Thyroid gland (tissue), 4 donors: ENCODE measurements at regions not wholly inside any gene's neighbourhood (a gene's known extent, or its start where the extent isn't known, plus 50 kb on each side); places are given as distances from the start of the nearest gene placed in this dataset.
A peak's percentile ranks its signal among the peaks of the same experiment; 100 is the strongest.

Experiments
- DNase-seq, 2 donors: peaks; one replicate each; pipeline ENCODE4 v3.0.0-alpha.2; 2019
- H3K27ac ChIP-seq, 3 donors: fragments of 200-600 bp; sonication (generic); 1 replicate in 2 of 3; 2 replicates in 1 of 3; pipeline ENCODE4 v1.5.1; 2016 to 2019; ENCODE audit warnings: mild to moderate bottlenecking in 1 of 3, moderate library complexity in 1 of 3
- H3K27me3 ChIP-seq: fragments of 200-600 bp; sonication (generic); one replicate; pipeline ENCODE4 v1.5.1; 2019
- H3K36me3 ChIP-seq, 2 donors: fragments of 200-600 bp; sonication (generic); one replicate each; pipeline ENCODE4 v1.5.1; 2016 to 2019
- H3K4me1 ChIP-seq, 2 donors: fragments of 200-600 bp; sonication (generic); one replicate each; pipeline ENCODE4 v1.5.1; 2017 to 2019
- H3K4me3 ChIP-seq, 3 donors: fragments of 200-600 bp; sonication (generic); replicated peaks in 1 of 3; 1 replicate in 2 of 3; 2 replicates in 1 of 3; pipeline ENCODE4 v1.5.1; 2016; ENCODE audit warnings: mild to moderate bottlenecking in 1 of 3
- H3K9me3 ChIP-seq: fragments of 200-600 bp; sonication (generic); one replicate; pipeline ENCODE4 v1.5.1; 2017
- POLR2A ChIP-seq, 2 donors: fragments of 450-650 bp; IDR thresholded peaks; one replicate each; pipeline ENCODE4 v1.6.1; 2017; ENCODE audit warnings: antibody characterized with exemption in 2 of 2, mild to moderate bottlenecking in 2 of 2, moderate library complexity in 1 of 2
- WGBS, 2 donors: methylation state at CpG; one replicate each; pipeline ENCODE4 v1.1.5; 2017; 5-methylcytosine and 5-hydroxymethylcytosine counted together
- intact Hi-C: fragments of 100-400 bp; cut with DNase I; formaldehyde crosslinking; loops from one replicate; pipeline ENCODE4 v1.15.1; 2023
- TF ChIP-seq, protein P1 (sequence below), 6 experiments: fragments of 200-600 bp in 3 of 6; fragments of 450-650 bp in 3 of 6; sonication (generic) in 3 of 6; IDR thresholded peaks; one replicate each; pipeline ENCODE4 v1.5.1; 2016 to 2019; ENCODE audit warnings: antibody characterized with exemption in 6 of 6, mild to moderate bottlenecking in 2 of 6, inconsistent platforms in 1 of 6, moderate library complexity in 1 of 6

DNA sequence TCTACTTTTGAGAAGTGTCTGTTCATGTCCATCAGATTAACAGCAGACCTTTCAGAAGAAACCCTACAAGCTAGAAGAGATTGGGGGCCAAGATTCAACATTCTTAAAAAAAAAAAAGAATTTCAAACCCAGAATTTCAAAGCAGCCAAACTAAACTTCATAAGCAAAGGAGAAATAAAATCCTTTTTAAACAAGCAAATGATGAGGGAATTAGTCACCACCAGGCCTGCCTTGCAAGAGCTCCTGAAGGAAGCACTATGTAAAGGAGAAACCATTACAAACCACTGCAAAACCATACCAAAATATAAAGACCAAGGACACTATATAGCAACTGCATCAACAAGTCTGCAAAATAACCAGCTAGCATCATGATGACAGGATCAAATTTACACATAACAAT lies 124.6 kb upstream of the PDE4D start:
- Histone ChIP-seq H3K4me3 (no peak overlapping the region), H3K9me3 (no peaks in the 10 kb centered on the region), H3K4me1 (no peaks in the 10 kb centered on the region), H3K27ac (no peak overlapping the region), H3K27me3 (no peaks in the 10 kb centered on the region), H3K36me3 (no peaks in the 10 kb centered on the region)
- no peak for TF ChIP-seq POLR2A (IDR thresholded peaks at IDR 0.05)
- TF ChIP-seq, protein P1, sequence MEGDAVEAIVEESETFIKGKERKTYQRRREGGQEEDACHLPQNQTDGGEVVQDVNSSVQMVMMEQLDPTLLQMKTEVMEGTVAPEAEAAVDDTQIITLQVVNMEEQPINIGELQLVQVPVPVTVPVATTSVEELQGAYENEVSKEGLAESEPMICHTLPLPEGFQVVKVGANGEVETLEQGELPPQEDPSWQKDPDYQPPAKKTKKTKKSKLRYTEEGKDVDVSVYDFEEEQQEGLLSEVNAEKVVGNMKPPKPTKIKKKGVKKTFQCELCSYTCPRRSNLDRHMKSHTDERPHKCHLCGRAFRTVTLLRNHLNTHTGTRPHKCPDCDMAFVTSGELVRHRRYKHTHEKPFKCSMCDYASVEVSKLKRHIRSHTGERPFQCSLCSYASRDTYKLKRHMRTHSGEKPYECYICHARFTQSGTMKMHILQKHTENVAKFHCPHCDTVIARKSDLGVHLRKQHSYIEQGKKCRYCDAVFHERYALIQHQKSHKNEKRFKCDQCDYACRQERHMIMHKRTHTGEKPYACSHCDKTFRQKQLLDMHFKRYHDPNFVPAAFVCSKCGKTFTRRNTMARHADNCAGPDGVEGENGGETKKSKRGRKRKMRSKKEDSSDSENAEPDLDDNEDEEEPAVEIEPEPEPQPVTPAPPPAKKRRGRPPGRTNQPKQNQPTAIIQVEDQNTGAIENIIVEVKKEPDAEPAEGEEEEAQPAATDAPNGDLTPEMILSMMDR (IDR thresholded peaks at IDR 0.05) = no peak
- DNase-seq = no peak
- intact Hi-C loops = no loop called here

DNA sequence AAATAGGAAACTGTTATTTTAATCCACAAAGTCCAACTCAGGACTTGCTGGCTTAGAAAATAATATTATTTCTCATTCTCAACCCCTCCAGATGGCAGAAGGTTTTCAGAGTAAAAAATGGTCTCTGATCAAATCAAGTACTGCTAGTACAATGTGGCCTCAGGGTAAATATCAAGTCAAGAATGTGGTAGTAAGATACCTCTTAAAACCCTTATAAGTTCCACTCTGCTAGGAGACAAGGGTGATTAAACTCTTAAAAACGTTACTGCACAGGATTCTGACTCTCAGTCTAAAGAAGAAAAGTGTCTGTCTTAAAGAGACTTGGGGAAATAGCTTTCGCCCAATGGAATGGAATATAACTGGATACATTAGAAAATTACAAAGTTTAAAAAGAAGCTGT lies 120.8 kb upstream of the PDE4D start:
- 43 to 53% methylated on average over 2 of the region's 2 CpGs for WGBS, 2 donors
- no peak overlapping the region for H3K4me3 ChIP-seq
- no peaks in the 10 kb centered on the region for H3K27me3 ChIP-seq
- intact Hi-C loops = no loop called here
- H3K36me3 ChIP-seq = no peaks in the 10 kb centered on the region
- H3K9me3 ChIP-seq = no peaks in the 10 kb centered on the region
- DNase-seq = no peak
- TF ChIP-seq POLR2A (IDR thresholded peaks at IDR 0.05) = no peak
- TF ChIP-seq, protein P1 (IDR thresholded peaks at IDR 0.05) = no peak
- H3K27ac ChIP-seq = no peak overlapping the region
- no peaks in the 10 kb centered on the region for H3K4me1 ChIP-seq

DNA sequence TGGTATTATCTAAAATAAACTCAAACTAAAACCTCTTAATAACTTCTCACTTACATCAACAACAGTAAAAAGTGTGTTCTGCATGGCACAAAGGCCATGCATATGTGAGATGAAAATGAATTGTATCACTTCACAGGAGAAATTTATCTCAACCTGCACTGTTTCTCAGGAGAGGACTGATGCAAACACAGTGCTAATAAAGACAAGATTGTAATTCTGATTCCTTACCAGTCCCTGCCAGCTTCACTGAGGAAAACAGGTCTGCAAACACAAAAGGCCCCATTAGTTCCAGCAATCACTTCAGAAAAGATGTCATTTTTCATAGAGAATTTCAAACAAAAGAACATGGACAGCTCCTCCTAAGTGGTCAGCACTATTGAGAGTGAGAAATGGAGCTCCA lies 117.3 kb upstream of the PDE4D start:
- H3K27ac ChIP-seq = no peak overlapping the region
- no peaks in the 10 kb centered on the region for H3K4me1 ChIP-seq
- H3K9me3 ChIP-seq = no peaks in the 10 kb centered on the region
- TF ChIP-seq POLR2A (IDR thresholded peaks at IDR 0.05) = no peak
- TF ChIP-seq, protein P1 (IDR thresholded peaks at IDR 0.05) = no peak
- intact Hi-C loops = no loop called here
- H3K4me3 ChIP-seq = no peak overlapping the region
- no peak for DNase-seq
- no peaks in the 10 kb centered on the region for H3K27me3 ChIP-seq
- no peaks in the 10 kb centered on the region for H3K36me3 ChIP-seq

DNA sequence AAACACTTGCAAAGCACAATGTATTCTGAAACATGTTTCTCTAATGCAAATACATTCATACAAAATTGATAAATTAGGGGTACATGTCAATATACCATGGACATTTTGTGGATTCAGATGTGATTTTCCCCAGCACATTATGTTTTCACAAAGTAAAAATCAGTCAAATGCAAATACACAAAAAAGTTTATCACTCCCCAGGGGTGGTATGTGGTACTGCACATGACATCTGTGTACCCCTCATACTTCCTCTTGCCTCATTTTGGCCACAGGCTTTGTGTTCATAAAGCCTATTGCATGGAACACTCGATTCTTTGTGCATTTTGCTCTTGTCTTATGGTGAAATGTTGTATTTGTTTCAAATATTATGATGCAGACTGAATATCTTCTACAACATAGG lies 116.8 kb upstream of the PDE4D start:
- Histone ChIP-seq H3K27ac (no peak overlapping the region), H3K9me3 (no peaks in the 10 kb centered on the region), H3K4me3 (no peak overlapping the region), H3K27me3 (no peaks in the 10 kb centered on the region), H3K4me1 (no peaks in the 10 kb centered on the region), H3K36me3 (no peaks in the 10 kb centered on the region)
- intact Hi-C loops = no loop called here
- no peak for DNase-seq
- 80 to 84% methylated on average over 1 of the region's 1 CpG for WGBS, 2 donors
- no peak for TF ChIP-seq POLR2A (IDR thresholded peaks at IDR 0.05)
- TF ChIP-seq, protein P1 (IDR thresholded peaks at IDR 0.05) = peak in 1 of 6 experiments; percentile 4

DNA sequence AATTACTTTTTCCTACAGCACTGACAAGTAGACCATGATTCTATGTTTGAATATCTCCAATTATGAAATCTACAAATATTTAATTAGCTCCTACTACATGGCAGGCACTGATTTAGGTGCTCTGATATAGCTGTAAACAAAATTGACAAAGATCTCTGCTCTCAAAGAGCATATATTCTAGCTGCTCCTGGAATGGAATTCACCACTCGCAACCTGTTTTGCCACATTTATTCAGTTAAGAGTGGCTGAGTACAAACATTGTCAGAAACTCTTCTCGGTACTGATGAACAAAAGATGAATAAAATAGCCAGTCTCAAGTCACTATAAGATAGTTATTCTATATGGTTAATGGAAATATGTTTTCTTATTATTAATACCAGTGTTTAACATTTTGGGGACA lies 114.2 kb upstream of the PDE4D start:
- no peaks in the 10 kb centered on the region for H3K36me3 ChIP-seq
- WGBS, 2 donors = 64 to 68% methylated on average over 2 of the region's 2 CpGs
- TF ChIP-seq, protein P1 (IDR thresholded peaks at IDR 0.05) = no peak
- TF ChIP-seq POLR2A (IDR thresholded peaks at IDR 0.05) = no peak
- intact Hi-C loops = no loop called here
- no peak overlapping the region for H3K4me3 ChIP-seq
- DNase-seq = no peak
- no peaks in the 10 kb centered on the region for H3K4me1 ChIP-seq
- H3K27me3 ChIP-seq = no peaks in the 10 kb centered on the region
- H3K9me3 ChIP-seq = no peaks in the 10 kb centered on the region
- H3K27ac ChIP-seq = no peak overlapping the region
